Astrocyte (in vitro differentiated cells and primary cell): ENCODE measurements at regions not wholly inside any gene's neighbourhood (a gene's known extent, or its start where the extent isn't known, plus 50 kb on each side); places are given as distances from the start of the nearest gene placed in this dataset.
A peak's percentile ranks its signal among the peaks of the same experiment; 100 is the strongest.

Experiments
- DNase-seq: peaks from one replicate; pipeline ENCODE4 v3.0.0-alpha.2; 2010; ENCODE audit warnings: low read depth
- FAIRE-seq: peaks from 2 replicates; lab custom pipeline; 2011; peaks lifted over from hg19 to GRCh38; lab: Jason Lieb, UNC
- H2AFZ ChIP-seq: 2 replicates; pipeline ENCODE4 v1.6.0; 2012; ENCODE audit warnings: low read depth, low read length, inconsistent platforms
- H3K27ac ChIP-seq: 2 replicates; pipeline ENCODE4 v1.5.1; 2011; ENCODE audit warnings: low read depth, low read length, inconsistent platforms
- H3K27me3 ChIP-seq: 2 replicates; pipeline ENCODE4 v1.6.0; 2011; ENCODE audit warnings: low read length, inconsistent platforms; ENCODE audit not compliant: insufficient read depth
- H3K36me3 ChIP-seq: 2 replicates; pipeline ENCODE4 v1.5.1; 2011; ENCODE audit warnings: low read length, inconsistent platforms; ENCODE audit not compliant: insufficient read depth
- H3K4me1 ChIP-seq: 2 replicates; pipeline ENCODE4 v1.5.1; 2011; ENCODE audit warnings: low read length, inconsistent platforms; ENCODE audit not compliant: insufficient read depth
- H3K4me2 ChIP-seq: 2 replicates; pipeline ENCODE4 v1.6.0; 2012; ENCODE audit warnings: low read length, inconsistent platforms
- H3K4me3 ChIP-seq: 2 replicates; pipeline ENCODE4 v1.5.1; 2011; ENCODE audit warnings: low read depth, mild to moderate bottlenecking, low read length, inconsistent platforms; ENCODE audit not compliant: insufficient read depth
- H3K79me2 ChIP-seq: 2 replicates; pipeline ENCODE4 v1.6.0; 2012; ENCODE audit warnings: mild to moderate bottlenecking, low read length, inconsistent platforms; ENCODE audit not compliant: insufficient read depth
- H3K9ac ChIP-seq: 2 replicates; pipeline ENCODE4 v1.6.0; 2012; ENCODE audit warnings: mild to moderate bottlenecking, low read length, inconsistent platforms
- H3K9me3 ChIP-seq: 2 replicates; pipeline ENCODE4 v1.5.1; 2012; ENCODE audit warnings: low read depth, mild to moderate bottlenecking, low read length, inconsistent platforms; ENCODE audit not compliant: insufficient read depth
- H4K20me1 ChIP-seq: 2 replicates; pipeline ENCODE4 v1.6.0; 2012; ENCODE audit warnings: low read length, inconsistent platforms; ENCODE audit not compliant: insufficient read depth
- H3K27ac Mint-ChIP-seq: one replicate; pipeline ENCODE4 v1.8.0; 2021; ENCODE audit warnings: mild to moderate bottlenecking, mixed read lengths; ENCODE audit not compliant: unreplicated experiment
- H3K27me3 Mint-ChIP-seq: one replicate; pipeline ENCODE4 v1.8.0; 2021; ENCODE audit warnings: low read depth, mixed read lengths; ENCODE audit not compliant: unreplicated experiment
- H3K36me3 Mint-ChIP-seq: one replicate; pipeline ENCODE4 v1.8.0; 2021; ENCODE audit warnings: low read depth, mixed read lengths; ENCODE audit not compliant: unreplicated experiment
- H3K4me1 Mint-ChIP-seq: one replicate; pipeline ENCODE4 v1.8.0; 2021; ENCODE audit warnings: low read depth, mixed read lengths; ENCODE audit not compliant: unreplicated experiment
- H3K4me3 Mint-ChIP-seq: one replicate; pipeline ENCODE4 v1.8.0; 2021; ENCODE audit warnings: mild to moderate bottlenecking, moderate library complexity, mixed read lengths; ENCODE audit not compliant: unreplicated experiment
- H3K9me3 Mint-ChIP-seq: one replicate; pipeline ENCODE4 v1.8.0; 2021; ENCODE audit warnings: mild to moderate bottlenecking, mixed read lengths; ENCODE audit not compliant: unreplicated experiment
- CTCF ChIP-seq: IDR thresholded peaks from 2 replicates; pipeline ENCODE4 v1.5.1; 2011; ENCODE audit warnings: low read depth, mild to moderate bottlenecking, inconsistent platforms, low read length, moderate library complexity; ENCODE audit not compliant: insufficient read depth
- EZH2 ChIP-seq: IDR thresholded peaks from 2 replicates; pipeline ENCODE4 v1.6.1; 2012; ENCODE audit warnings: mild to moderate bottlenecking, low read length, inconsistent platforms; ENCODE audit not compliant: insufficient read depth

GRCh38 chr9:73753171-73753570 lies 601.5 kb downstream of the ANXA1 start:
- no peak overlapping the region for H3K9ac ChIP-seq
- Mint-ChIP-seq H3K4me1 (no peaks in the 10 kb centered on the region), H3K27ac (no peak overlapping the region), H3K36me3 (no peaks in the 10 kb centered on the region), H3K9me3 (peaks cover 2% of the 10 kb centered on the region), H3K4me3 (no peak overlapping the region), H3K27me3 (no peaks in the 10 kb centered on the region)
- H3K4me2 ChIP-seq = no peak overlapping the region
- no peak for TF ChIP-seq CTCF
- TF ChIP-seq EZH2 = no peak
- no peaks in the 10 kb centered on the region for H3K36me3 ChIP-seq
- no peaks in the 10 kb centered on the region for H4K20me1 ChIP-seq
- H3K9me3 ChIP-seq = no peaks in the 10 kb centered on the region
- DNase-seq = peak; percentile 50
- H3K79me2 ChIP-seq = no peaks in the 10 kb centered on the region
- no peak overlapping the region for H3K4me3 ChIP-seq
- H2AFZ ChIP-seq = no peak overlapping the region
- H3K27ac ChIP-seq = no peak overlapping the region
- H3K27me3 ChIP-seq = no peaks in the 10 kb centered on the region
- no peaks in the 10 kb centered on the region for H3K4me1 ChIP-seq
- no peak for FAIRE-seq

DNA sequence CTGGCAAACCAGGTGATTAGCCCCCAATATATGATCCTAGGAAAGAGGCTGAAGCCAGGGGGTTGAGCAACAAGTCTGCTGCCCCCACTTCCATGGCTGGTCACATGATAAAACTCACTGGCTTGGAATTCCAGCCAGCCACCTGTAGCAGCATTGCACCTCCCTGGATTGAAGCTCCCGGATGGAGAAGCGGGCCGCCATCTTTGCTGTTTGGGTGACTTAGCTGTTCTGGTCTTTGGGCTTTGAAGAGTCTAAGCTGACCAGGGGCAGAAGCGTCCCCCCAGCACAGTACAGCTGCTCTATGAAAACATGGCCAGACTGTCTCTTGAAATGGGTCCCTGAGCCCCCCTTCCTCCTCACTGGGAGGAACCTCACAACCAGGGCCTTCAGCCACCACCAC lies 610.2 kb downstream of the ANXA1 start:
- Histone ChIP-seq H3K9me3 (no peaks in the 10 kb centered on the region), H3K27ac (no peak overlapping the region), H4K20me1 (no peaks in the 10 kb centered on the region), H2AFZ (no peak overlapping the region), H3K4me1 (no peaks in the 10 kb centered on the region), H3K36me3 (no peaks in the 10 kb centered on the region), H3K4me2 (no peak overlapping the region), H3K79me2 (no peaks in the 10 kb centered on the region), H3K27me3 (no peaks in the 10 kb centered on the region), H3K9ac (no peak overlapping the region), H3K4me3 (no peak overlapping the region)
- Mint-ChIP-seq H3K9me3 (no peaks in the 10 kb centered on the region), H3K4me3 (no peak overlapping the region), H3K27ac (no peak overlapping the region), H3K4me1 (no peaks in the 10 kb centered on the region), H3K36me3 (no peaks in the 10 kb centered on the region), H3K27me3 (no peaks in the 10 kb centered on the region)
- TF ChIP-seq CTCF = no peak
- TF ChIP-seq EZH2 = no peak
- no peak for DNase-seq
- no peak for FAIRE-seq

- Histone ChIP-seq H3K4me1 (no peaks in the 10 kb centered on the region), H3K4me3 (no peak overlapping the region), H2AFZ (no peak overlapping the region), H3K4me2 (no peak overlapping the region), H3K27ac (no peak overlapping the region), H3K9ac (no peak overlapping the region), H3K36me3 (no peaks in the 10 kb centered on the region), H3K9me3 (no peaks in the 10 kb centered on the region), H3K79me2 (no peaks in the 10 kb centered on the region), H4K20me1 (no peaks in the 10 kb centered on the region), H3K27me3 (no peaks in the 10 kb centered on the region)
- Mint-ChIP-seq H3K27ac (no peak overlapping the region), H3K4me1 (no peaks in the 10 kb centered on the region), H3K9me3 (no peaks in the 10 kb centered on the region), H3K27me3 (peaks cover 5% of the 10 kb centered on the region), H3K4me3 (no peak overlapping the region), H3K36me3 (no peaks in the 10 kb centered on the region)
- no peak for TF ChIP-seq CTCF
- peak; percentile 10 for DNase-seq
- FAIRE-seq = no peak
These were observed 622.2 kb downstream of the ANXA1 start for GRCh38 chr9:73773896-73774295.
